GM10266 (cell line): ENCODE measurements at regions not wholly inside any gene's neighbourhood (a gene's known extent, or its start where the extent isn't known, plus 50 kb on each side); places are given as distances from the start of the nearest gene placed in this dataset.

Experiments used
- DNase-seq: peaks from one replicate; pipeline ENCODE4 v3.0.0; 2012; ENCODE audit errors: extremely low spot score
- CTCF ChIP-seq: IDR thresholded peaks from 2 replicates; pipeline ENCODE4 v1.5.1; 2012; ENCODE audit warnings: mild to moderate bottlenecking, low read depth; ENCODE audit not compliant: control insufficient read depth, insufficient read depth; ENCODE audit errors: missing control alignments

DNA sequence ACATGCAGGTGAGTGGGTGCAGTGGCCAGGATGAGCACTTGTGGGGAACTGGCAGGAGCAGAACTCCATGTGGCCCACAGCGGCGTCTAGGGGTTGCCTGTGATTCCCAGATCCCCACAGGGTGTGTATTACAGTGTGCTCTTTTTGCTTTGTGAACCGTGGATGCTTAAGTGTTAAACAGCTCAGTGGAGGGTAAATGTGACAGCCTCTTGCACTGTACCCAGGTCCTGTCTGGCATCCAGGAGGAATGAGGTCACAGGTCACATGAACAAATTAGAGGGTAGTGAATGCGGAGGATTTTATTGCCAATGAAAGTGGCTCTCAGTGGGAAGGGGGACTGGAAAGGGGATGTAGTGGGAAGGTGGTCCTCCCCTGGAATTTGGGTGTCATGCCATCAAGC is 447.8 kb downstream of the SPRY1 start:
- DNase-seq = no peak
- no peak for TF ChIP-seq CTCF

DNA sequence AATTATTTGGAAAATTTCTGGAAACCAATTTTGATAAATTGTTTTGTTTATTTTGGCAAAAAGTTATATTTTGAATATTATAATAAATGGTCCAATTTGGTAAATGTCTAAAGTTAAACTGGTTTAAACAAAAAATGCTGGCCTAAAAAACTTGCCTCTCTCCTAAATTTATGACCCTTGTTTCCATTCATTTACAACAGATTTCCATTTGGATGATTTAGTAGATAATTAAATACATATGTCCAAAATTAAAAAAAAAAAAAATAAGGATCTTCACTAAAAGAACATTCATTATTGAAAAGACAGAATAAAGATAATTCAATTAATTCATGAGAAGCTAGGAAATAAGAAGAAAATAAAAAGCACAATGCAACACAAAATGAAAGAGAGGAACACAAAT is 449.5 kb downstream of the SPRY1 start:
- DNase-seq = no peak
- TF ChIP-seq CTCF = no peak

DNA sequence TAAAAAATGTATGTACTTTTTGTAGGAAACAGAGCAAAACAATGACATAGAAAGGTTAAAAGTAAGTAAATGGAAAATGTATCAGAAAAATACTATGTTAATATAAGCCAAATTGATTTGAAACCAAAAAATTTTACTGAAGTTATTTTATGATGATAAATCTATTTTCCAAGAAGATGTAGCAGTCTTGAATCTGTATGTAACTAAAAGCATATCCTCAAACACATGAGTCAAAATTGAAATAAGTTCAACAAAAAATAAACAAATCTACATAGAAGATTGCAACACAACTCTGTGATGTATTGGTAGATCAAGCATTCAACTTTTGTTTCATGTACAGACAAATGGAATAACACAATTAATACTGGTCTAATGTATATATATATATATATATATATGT is 450.0 kb downstream of the SPRY1 start:
- no peak for DNase-seq
- TF ChIP-seq CTCF = no peak

- no peak for DNase-seq
- no peak for TF ChIP-seq CTCF
Observed at GRCh38 chr4:123848606-123849005, 452.0 kb downstream of the SPRY1 start.

GRCh38 chr4:123849495-123849894 is 452.9 kb downstream of the SPRY1 start:
- no peak for TF ChIP-seq CTCF

DNA sequence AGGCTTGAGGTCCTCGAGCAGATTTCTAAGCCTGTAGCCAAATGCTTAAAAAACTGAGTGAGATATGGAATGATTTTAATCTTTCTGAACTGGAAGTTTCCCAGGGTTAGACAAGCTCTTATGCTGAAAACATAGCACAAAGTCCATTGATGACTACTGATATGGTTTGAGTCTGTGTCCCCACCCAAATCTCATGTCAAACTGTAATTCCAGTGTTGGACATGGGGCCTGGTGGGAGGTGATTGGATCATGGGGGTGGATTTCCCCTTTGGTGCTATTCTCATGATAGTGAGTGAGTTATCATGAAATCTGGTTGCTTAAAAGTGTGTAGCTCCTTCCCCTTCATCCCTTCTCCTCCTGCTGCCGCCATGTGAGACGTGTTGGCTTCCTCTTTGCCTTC is 454.9 kb downstream of the SPRY1 start:
- no peak for TF ChIP-seq CTCF
- DNase-seq = no peak

More at GRCh38 chr4:123849495-123849894, 452.9 kb downstream of the SPRY1 start:
- DNase-seq = no peak

DNA sequence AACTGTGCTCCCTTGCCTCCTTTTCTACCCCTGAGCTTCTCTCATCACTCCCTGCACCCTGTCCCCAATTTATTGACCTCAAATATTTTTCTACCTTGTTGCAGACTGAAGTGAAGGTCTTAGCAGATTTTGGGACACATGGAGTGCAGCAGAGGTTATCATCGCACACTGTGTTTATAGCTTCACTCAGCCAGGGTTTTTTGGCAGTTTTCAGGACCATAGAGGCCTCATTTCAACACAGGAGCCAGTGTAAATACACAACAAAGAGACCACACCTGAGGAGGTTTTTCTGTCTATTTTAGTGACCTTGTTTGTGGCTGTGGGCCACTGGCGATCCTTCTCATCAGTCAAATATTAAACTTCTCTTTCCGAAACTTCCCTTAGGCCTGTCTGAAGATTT is 457.1 kb downstream of the SPRY1 start:
- no peak for TF ChIP-seq CTCF
- no peak for DNase-seq
